GM21367 (cell line): ENCODE measurements at regions not wholly inside any gene's neighbourhood (a gene's known extent, or its start where the extent isn't known, plus 50 kb on each side); places are given as distances from the start of the nearest gene placed in this dataset.

Experiments used
- ATAC-seq: cut with Tn5 transposase; IDR thresholded peaks from one replicate; pipeline ENCODE4 v1.9.1; 2021; ENCODE audit not compliant: unreplicated experiment

- ATAC-seq = no peak
These were observed 235.2 kb upstream of the NRP1 start for GRCh38 chr10:33569702-33570101.

- ATAC-seq = no peak
These were observed 232.0 kb upstream of the NRP1 start for GRCh38 chr10:33566426-33566825.

GRCh38 chr10:33566001-33566400, 231.5 kb upstream of the NRP1 start:
- no peak for ATAC-seq

- no peak for ATAC-seq
These were observed 230.8 kb upstream of the NRP1 start for GRCh38 chr10:33565231-33565630.

GRCh38 chr10:33559105-33559504, 224.6 kb upstream of the NRP1 start:
- ATAC-seq = no peak

- ATAC-seq = no peak
These were observed 222.8 kb upstream of the NRP1 start for GRCh38 chr10:33557313-33557712.

GRCh38 chr10:33556620-33557019, 222.2 kb upstream of the NRP1 start:
- no peak for ATAC-seq

GRCh38 chr10:33556103-33556502, 221.6 kb upstream of the NRP1 start:
- no peak for ATAC-seq

GRCh38 chr10:33553748-33554571, 219.5 kb upstream of the NRP1 start:
- no peak for ATAC-seq

GRCh38 chr10:33552290-33552689, 217.8 kb upstream of the NRP1 start:
- no peak for ATAC-seq

- ATAC-seq = no peak
These were observed 216.3 kb upstream of the NRP1 start for GRCh38 chr10:33550811-33551210.

- no peak for ATAC-seq
These were observed 213.5 kb upstream of the NRP1 start for GRCh38 chr10:33547976-33548375.

- no peak for ATAC-seq
These were observed 211.6 kb upstream of the NRP1 start for GRCh38 chr10:33546031-33546430.

- ATAC-seq = no peak
These were observed 208.5 kb upstream of the NRP1 start for GRCh38 chr10:33542752-33543505.

- ATAC-seq = no peak
These were observed 204.6 kb upstream of the NRP1 start for GRCh38 chr10:33539116-33539515.

- ATAC-seq = no peak
These were observed 202.6 kb upstream of the NRP1 start for GRCh38 chr10:33537066-33537465.

GRCh38 chr10:33536508-33536907, 202.0 kb upstream of the NRP1 start:
- no peak for ATAC-seq

- ATAC-seq = no peak
These were observed 201.4 kb upstream of the NRP1 start for GRCh38 chr10:33535866-33536265.

GRCh38 chr10:33534416-33534815, 199.9 kb upstream of the NRP1 start:
- ATAC-seq = no peak

- no peak for ATAC-seq
These were observed 199.1 kb upstream of the NRP1 start for GRCh38 chr10:33533612-33534011.

GRCh38 chr10:33532901-33533300, 198.4 kb upstream of the NRP1 start:
- ATAC-seq = no peak

GRCh38 chr10:33529234-33529633, 194.8 kb upstream of the NRP1 start:
- no peak for ATAC-seq
